ENCODE measurements at regions not wholly inside any gene's neighbourhood (a gene's known extent, or its start where the extent isn't known, plus 50 kb on each side); places are given as distances from the start of the nearest gene placed in this dataset.

- DNase-seq: no peak
These were observed 88.8 kb upstream of the ZMIZ1 start for GRCh38 chr10:78979938-78980337.

GRCh38 chr10:78980354-78980753 lies 88.4 kb upstream of the ZMIZ1 start:
- DNase-seq: no peak

GRCh38 chr10:78980815-78981214 lies 88.0 kb upstream of the ZMIZ1 start:
- no peak for DNase-seq

- no peak for DNase-seq
These were observed 87.4 kb upstream of the ZMIZ1 start for GRCh38 chr10:78981257-78981969.

- DNase-seq: no peak
These were observed 86.8 kb upstream of the ZMIZ1 start for GRCh38 chr10:78981970-78982281.

- no peak for DNase-seq
These were observed 86.0 kb upstream of the ZMIZ1 start for GRCh38 chr10:78982726-78983125.

GRCh38 chr10:78983608-78984007 lies 85.2 kb upstream of the ZMIZ1 start:
- no peak for DNase-seq

GRCh38 chr10:78985973-78986818 lies 82.6 kb upstream of the ZMIZ1 start:
- DNase-seq: no peak

- DNase-seq: no peak
These were observed 77.6 kb upstream of the ZMIZ1 start for GRCh38 chr10:78991187-78991586.

GRCh38 chr10:78992333-78992732 lies 76.4 kb upstream of the ZMIZ1 start:
- no peak for DNase-seq

- no peak for DNase-seq
These were observed 75.4 kb upstream of the ZMIZ1 start for GRCh38 chr10:78993261-78993945.

GRCh38 chr10:78995987-78996791 lies 72.6 kb upstream of the ZMIZ1 start:
- no peak for DNase-seq

GRCh38 chr10:78996792-78997129 lies 72.0 kb upstream of the ZMIZ1 start:
- DNase-seq: no peak

- DNase-seq: no peak
These were observed 70.8 kb upstream of the ZMIZ1 start for GRCh38 chr10:78997635-78998618.

GRCh38 chr10:79001082-79001885 lies 67.5 kb upstream of the ZMIZ1 start:
- DNase-seq: no peak

GRCh38 chr10:79002336-79002735 lies 66.4 kb upstream of the ZMIZ1 start:
- DNase-seq: no peak

GRCh38 chr10:79003183-79004100 lies 65.3 kb upstream of the ZMIZ1 start:
- DNase-seq: no peak

- DNase-seq: no peak
These were observed 64.5 kb upstream of the ZMIZ1 start for GRCh38 chr10:79004311-79004710.

GRCh38 chr10:79005126-79005810 lies 63.5 kb upstream of the ZMIZ1 start:
- no peak for DNase-seq
